HG02884 (cell line): ENCODE measurements at regions not wholly inside any gene's neighbourhood (a gene's known extent, or its start where the extent isn't known, plus 50 kb on each side); places are given as distances from the start of the nearest gene placed in this dataset.

Source experiments
- ATAC-seq: cut with Tn5 transposase; IDR thresholded peaks from one replicate; pipeline ENCODE4 v1.9.1; 2021; ENCODE audit warnings: mild to moderate bottlenecking, moderate library complexity; ENCODE audit not compliant: unreplicated experiment

GRCh38 chr6:139871165-139871710 is 496.8 kb upstream of the CITED2 start:
- no peak for ATAC-seq

GRCh38 chr6:139868576-139868975 is 494.1 kb upstream of the CITED2 start:
- ATAC-seq: no peak

- ATAC-seq: no peak
Observed at GRCh38 chr6:139863964-139864363, 489.5 kb upstream of the CITED2 start.

- ATAC-seq: no peak
Observed at GRCh38 chr6:139863346-139863745, 488.9 kb upstream of the CITED2 start.

- ATAC-seq: no peak
Observed at GRCh38 chr6:139862311-139862710, 487.9 kb upstream of the CITED2 start.

GRCh38 chr6:139860203-139860602 is 485.8 kb upstream of the CITED2 start:
- no peak for ATAC-seq

- ATAC-seq: no peak
Observed at GRCh38 chr6:139858429-139858828, 484.0 kb upstream of the CITED2 start.

- no peak for ATAC-seq
Observed at GRCh38 chr6:139857143-139857542, 482.7 kb upstream of the CITED2 start.

- no peak for ATAC-seq
Observed at GRCh38 chr6:139856562-139856961, 482.1 kb upstream of the CITED2 start.

GRCh38 chr6:139855671-139856311 is 481.3 kb upstream of the CITED2 start:
- ATAC-seq: no peak

GRCh38 chr6:139853302-139853992 is 479.0 kb upstream of the CITED2 start:
- no peak for ATAC-seq

- no peak for ATAC-seq
Observed at GRCh38 chr6:139852488-139853140, 478.2 kb upstream of the CITED2 start.

GRCh38 chr6:139852067-139852466 is 477.6 kb upstream of the CITED2 start:
- no peak for ATAC-seq

GRCh38 chr6:139851206-139851605 is 476.8 kb upstream of the CITED2 start:
- ATAC-seq: no peak

- no peak for ATAC-seq
Observed at GRCh38 chr6:139850512-139850911, 476.1 kb upstream of the CITED2 start.

GRCh38 chr6:139847457-139847813 is 473.0 kb upstream of the CITED2 start:
- no peak for ATAC-seq

GRCh38 chr6:139846538-139847456 is 472.3 kb upstream of the CITED2 start:
- ATAC-seq: no peak

- no peak for ATAC-seq
Observed at GRCh38 chr6:139844907-139845306, 470.5 kb upstream of the CITED2 start.

- ATAC-seq: peak; percentile 86
Observed at GRCh38 chr6:139841794-139842215, 467.4 kb upstream of the CITED2 start.

GRCh38 chr6:139839506-139840156 is 465.2 kb upstream of the CITED2 start:
- no peak for ATAC-seq
